OCI-LY1 (cell line): ENCODE measurements at regions not wholly inside any gene's neighbourhood (a gene's known extent, or its start where the extent isn't known, plus 50 kb on each side); places are given as distances from the start of the nearest gene placed in this dataset.

Experiments
- H2AFZ ChIP-seq: fragments of 200-600 bp; sonication (generic), shearing (Covaris generic); 2 replicates; pipeline ENCODE4 v1.6.0; 2014; ENCODE audit warnings: antibody characterized with exemption, mild to moderate bottlenecking, low read length
- H3F3A ChIP-seq: fragments of 200-600 bp; sonication (generic), shearing (Covaris generic); 2 replicates; pipeline ENCODE4 v1.6.0; 2014; ENCODE audit warnings: mild to moderate bottlenecking, antibody characterized with exemption, low read length, moderate library complexity; ENCODE audit not compliant: insufficient read depth
- H3K27ac ChIP-seq: fragments of 200-600 bp; sonication (generic); 2 replicates; pipeline ENCODE4 v1.5.1; 2014; ENCODE audit warnings: low read length, mixed run types, mild to moderate bottlenecking, low read depth; ENCODE audit not compliant: poor library complexity, severe bottlenecking
- H3K27me3 ChIP-seq: fragments of 200-600 bp; sonication (generic); 2 replicates; pipeline ENCODE4 v1.6.0; 2014; ENCODE audit warnings: antibody characterized with exemption, mild to moderate bottlenecking, low read length, moderate library complexity; ENCODE audit not compliant: insufficient read depth
- H3K36me3 ChIP-seq: fragments of 200-600 bp; sonication (generic); 2 replicates; pipeline ENCODE4 v1.6.1; 2014; ENCODE audit warnings: mild to moderate bottlenecking, antibody characterized with exemption, low read length, moderate library complexity, mixed read lengths; ENCODE audit not compliant: insufficient read depth
- H3K4me1 ChIP-seq: fragments of 200-600 bp; sonication (generic); 2 replicates; pipeline ENCODE4 v1.5.1; 2014; ENCODE audit warnings: mild to moderate bottlenecking, low read length, moderate library complexity; ENCODE audit not compliant: insufficient read depth, severe bottlenecking
- H3K4me2 ChIP-seq: fragments of 200-600 bp; sonication (generic), shearing (Covaris generic); 2 replicates; pipeline ENCODE4 v1.6.1; 2014; ENCODE audit warnings: low read length
- H3K4me3 ChIP-seq: fragments of 200-600 bp; sonication (generic); 2 replicates; pipeline ENCODE4 v1.5.1; 2014; ENCODE audit warnings: low read length, low read depth, mild to moderate bottlenecking, mixed read lengths; ENCODE audit not compliant: poor library complexity, severe bottlenecking
- H3K79me2 ChIP-seq: fragments of 200-600 bp; shearing (Covaris generic); 2 replicates; pipeline ENCODE4 v1.6.1; 2016; ENCODE audit warnings: mixed run types, low read length, mixed read lengths; ENCODE audit not compliant: insufficient read depth
- H3K9ac ChIP-seq: fragments of 200-600 bp; sonication (generic), shearing (Covaris generic); 2 replicates; pipeline ENCODE4 v1.6.1; 2014; ENCODE audit warnings: mild to moderate bottlenecking, low read length, mixed read lengths
- H3K9me2 ChIP-seq: fragments of 200-600 bp; sonication (generic), shearing (Covaris generic); 2 replicates; pipeline ENCODE4 v1.6.1; 2014; ENCODE audit warnings: low read depth, mild to moderate bottlenecking, low read length, mixed read lengths
- H3K9me3 ChIP-seq: fragments of 200-600 bp; shearing (Covaris generic); 2 replicates; pipeline ENCODE4 v1.6.1; 2014; ENCODE audit warnings: low read length, mixed read lengths
- H4K20me1 ChIP-seq: fragments of 200-600 bp; sonication (generic), shearing (Covaris generic); 2 replicates; pipeline ENCODE4 v1.6.0; 2016; ENCODE audit warnings: mild to moderate bottlenecking, low read length; ENCODE audit not compliant: insufficient read depth
- CTCF ChIP-seq: fragments of 200-600 bp; sonication (generic), shearing (Covaris generic); IDR thresholded peaks from 2 replicates; pipeline ENCODE4 v1.5.1; 2017; ENCODE audit warnings: mild to moderate bottlenecking, antibody characterized with exemption, low read length, moderate library complexity, mixed read lengths
- EZH2 ChIP-seq: fragments of 200-600 bp; sonication (generic), shearing (Covaris generic); IDR thresholded peaks from 2 replicates; pipeline ENCODE4 v1.8.0; 2017; ENCODE audit warnings: borderline replicate concordance, mixed run types, mild to moderate bottlenecking, antibody characterized with exemption, low read length, moderate library complexity, mixed read lengths

DNA sequence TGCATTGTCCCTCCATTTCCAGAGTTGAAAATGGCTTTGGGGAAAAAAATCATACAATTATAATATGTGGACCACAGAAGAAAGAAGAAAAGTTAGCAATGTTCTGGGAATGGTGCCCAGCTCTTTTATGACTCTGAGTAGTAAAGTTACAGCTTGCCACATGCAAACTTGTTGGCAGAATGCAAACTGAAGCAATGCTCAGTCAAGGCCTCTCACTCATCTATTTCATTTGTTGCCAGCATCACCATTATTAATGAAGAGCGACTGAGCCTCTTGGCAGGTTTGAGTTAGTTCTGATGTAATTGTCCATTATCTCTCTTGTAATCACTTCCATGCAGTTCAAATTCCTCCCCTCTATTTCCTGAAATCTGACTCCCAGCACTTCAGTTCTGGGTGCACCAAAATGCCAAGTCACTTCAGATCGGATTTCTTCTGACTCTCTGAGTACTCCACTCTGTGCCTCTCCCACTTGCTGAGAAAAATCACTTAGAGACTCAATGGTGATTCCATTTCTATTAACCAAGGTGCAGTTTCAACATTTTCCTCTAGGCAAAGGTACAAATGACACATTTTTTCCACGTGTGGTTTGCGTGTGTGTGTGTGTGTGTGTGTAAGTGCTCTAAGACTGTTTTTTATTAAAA, 154.4 kb upstream of the STMND1 start:
- H3K9ac ChIP-seq: no peak overlapping the region
- no peaks in the 10 kb centered on the region for H3K79me2 ChIP-seq
- H3K9me2 ChIP-seq: no peaks in the 10 kb centered on the region
- no peaks in the 10 kb centered on the region for H4K20me1 ChIP-seq
- no peak overlapping the region for H3K27ac ChIP-seq
- H3K4me3 ChIP-seq: no peak overlapping the region
- H3K36me3 ChIP-seq: no peaks in the 10 kb centered on the region
- H3K27me3 ChIP-seq: no peaks in the 10 kb centered on the region
- no peaks in the 10 kb centered on the region for H3K9me3 ChIP-seq
- TF ChIP-seq CTCF (no peak), EZH2 (no peak)
- H2AFZ ChIP-seq: no peak overlapping the region
- H3F3A ChIP-seq: no peaks in the 10 kb centered on the region
- H3K4me2 ChIP-seq: no peak overlapping the region
- no peaks in the 10 kb centered on the region for H3K4me1 ChIP-seq

DNA sequence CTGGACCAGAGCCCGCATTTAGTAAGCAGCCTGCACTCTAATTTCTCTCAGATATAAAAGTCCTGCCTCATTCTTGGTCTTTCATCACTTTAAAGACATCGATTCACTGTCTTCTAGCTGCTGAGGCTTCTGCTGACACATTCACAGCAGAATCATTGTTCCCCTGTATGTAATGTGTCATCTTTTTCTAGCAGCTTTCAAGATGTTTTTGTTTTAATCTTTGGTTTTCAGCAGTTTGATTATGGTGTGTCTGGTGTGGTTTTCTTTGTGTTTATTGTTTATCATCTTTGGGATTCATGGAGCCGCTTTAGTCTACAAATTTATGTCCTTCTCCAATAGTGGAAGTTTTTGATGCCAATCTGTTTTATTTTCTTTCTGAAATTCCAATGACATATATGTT, 157.3 kb upstream of the STMND1 start:
- Histone ChIP-seq H3K4me2 (no peak overlapping the region), H3K79me2 (no peaks in the 10 kb centered on the region), H4K20me1 (no peaks in the 10 kb centered on the region), H3K9me3 (no peaks in the 10 kb centered on the region), H3K4me1 (no peaks in the 10 kb centered on the region), H3K27ac (no peak overlapping the region), H3K9ac (no peak overlapping the region), H3F3A (no peaks in the 10 kb centered on the region), H3K9me2 (no peaks in the 10 kb centered on the region), H3K4me3 (no peak overlapping the region), H3K36me3 (no peaks in the 10 kb centered on the region), H3K27me3 (no peaks in the 10 kb centered on the region), H2AFZ (no peak overlapping the region)
- TF ChIP-seq CTCF (no peak), EZH2 (no peak)

DNA sequence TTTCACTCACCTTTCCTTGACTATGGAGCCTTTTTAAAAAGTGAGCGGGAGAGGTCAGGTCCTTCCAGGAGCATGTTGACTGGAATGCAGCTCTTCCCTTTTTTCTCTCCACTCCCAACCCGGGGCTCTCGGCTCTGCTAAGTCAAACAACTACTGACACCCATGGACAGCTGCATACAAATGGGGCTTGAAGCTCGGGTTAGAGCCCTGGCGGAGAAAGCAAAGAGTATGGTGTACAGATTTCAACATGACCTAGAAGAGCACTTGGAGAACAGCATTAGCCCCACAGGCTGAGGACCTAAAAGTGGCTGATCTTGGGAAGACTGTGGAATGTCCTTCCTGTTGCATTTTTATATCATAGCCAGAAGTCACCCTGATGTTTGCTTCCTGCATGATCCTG, 162.0 kb upstream of the STMND1 start:
- no peaks in the 10 kb centered on the region for H4K20me1 ChIP-seq
- H3K36me3 ChIP-seq: no peaks in the 10 kb centered on the region
- H3K27me3 ChIP-seq: no peaks in the 10 kb centered on the region
- no peaks in the 10 kb centered on the region for H3K9me3 ChIP-seq
- H3F3A ChIP-seq: no peaks in the 10 kb centered on the region
- H3K79me2 ChIP-seq: no peaks in the 10 kb centered on the region
- H3K27ac ChIP-seq: no peak overlapping the region
- TF ChIP-seq EZH2: no peak
- TF ChIP-seq CTCF: no peak
- no peak overlapping the region for H3K9ac ChIP-seq
- H3K4me1 ChIP-seq: no peaks in the 10 kb centered on the region
- no peaks in the 10 kb centered on the region for H3K9me2 ChIP-seq
- no peak overlapping the region for H2AFZ ChIP-seq
- H3K4me3 ChIP-seq: no peak overlapping the region
- H3K4me2 ChIP-seq: no peak overlapping the region
